ENCODE measurements at regions not wholly inside any gene's neighbourhood (a gene's known extent, or its start where the extent isn't known, plus 50 kb on each side); places are given as distances from the start of the nearest gene placed in this dataset.

- no peak for TF ChIP-seq POLR2AphosphoS5 (IDR thresholded peaks at IDR 0.05; ENCODE audit: borderline replicate concordance, low read depth, low read length)
- no peak for TF ChIP-seq EZH2 (IDR thresholded peaks at IDR 0.05)
- no peak for TF ChIP-seq FOXP2 (optimal IDR thresholded peaks at IDR 0.05; ENCODE audit: control extremely low read depth, extremely low read length, insufficient read depth)
Measured at GRCh38 chr6:87926072-87926471, 121.6 kb upstream of the SPACA1 start.

Measured in SK-N-MC (cell line).